GM23338 (cell line): ENCODE measurements at regions not wholly inside any gene's neighbourhood (a gene's known extent, or its start where the extent isn't known, plus 50 kb on each side); places are given as distances from the start of the nearest gene placed in this dataset.

Experiments used
- ATAC-seq: fragments of 200-7000 bp; cut with Tn5 transposase; 3 replicates; pipeline ENCODE4 v1.9.1; 2020
- DNase-seq: peaks from one replicate; pipeline ENCODE4 v3.0.0-alpha.2; 2015; ENCODE audit warnings: low spot score
- H2AFZ ChIP-seq: fragments of 200-600 bp; sonication (generic); 2 replicates; pipeline ENCODE4 v1.8.0; 2016; ENCODE audit warnings: antibody characterized with exemption, mild to moderate bottlenecking, moderate library complexity
- H3F3A ChIP-seq: fragments of 200-600 bp; sonication (generic); replicated peaks from 2 replicates; pipeline ENCODE4 v1.8.0; 2017; ENCODE audit warnings: antibody characterized with exemption, mixed run types, low read depth
- H3K27ac ChIP-seq: fragments of 200-600 bp; sonication (generic); 2 replicates; pipeline ENCODE4 v1.6.1; 2016; ENCODE audit warnings: low read depth
- H3K27me3 ChIP-seq: fragments of 200-600 bp; sonication (generic); 2 replicates; pipeline ENCODE4 v1.8.0; 2016; ENCODE audit warnings: mild to moderate bottlenecking, mixed run types, moderate library complexity; ENCODE audit not compliant: insufficient read depth
- H3K36me3 ChIP-seq: fragments of 200-600 bp; sonication (generic); 2 replicates; pipeline ENCODE4 v1.8.0; 2016; ENCODE audit warnings: mild to moderate bottlenecking; ENCODE audit not compliant: insufficient read depth
- H3K4me1 ChIP-seq: fragments of 200-600 bp; sonication (generic); 2 replicates; pipeline ENCODE4 v1.8.0; 2016; ENCODE audit warnings: mild to moderate bottlenecking, moderate library complexity; ENCODE audit not compliant: insufficient read depth
- H3K4me2 ChIP-seq: fragments of 200-600 bp; sonication (generic); 2 replicates; pipeline ENCODE4 v1.7.1; 2017; ENCODE audit warnings: mixed run types
- H3K4me3 ChIP-seq: fragments of 200-600 bp; sonication (generic); 2 replicates; pipeline ENCODE4 v1.6.1; 2016; ENCODE audit warnings: mixed run types
- H3K79me2 ChIP-seq: fragments of 200-600 bp; sonication (generic); replicated peaks from 2 replicates; pipeline ENCODE4 v1.8.0; 2017; ENCODE audit warnings: mild to moderate bottlenecking; ENCODE audit not compliant: insufficient read depth
- H3K9me2 ChIP-seq: fragments of 200-600 bp; sonication (generic); 2 replicates; pipeline ENCODE4 v1.8.0; 2017; ENCODE audit not compliant: insufficient read depth
- H4K20me1 ChIP-seq: fragments of 200-600 bp; sonication (generic); replicated peaks from 2 replicates; pipeline ENCODE4 v1.8.0; 2017; ENCODE audit warnings: mild to moderate bottlenecking; ENCODE audit not compliant: insufficient read depth
- H3K27ac Mint-ChIP-seq: 2 replicates; pipeline ENCODE4 v1.8.0; 2020; ENCODE audit warnings: inconsistent platforms, mild to moderate bottlenecking, moderate library complexity, mixed read lengths
- H3K27me3 Mint-ChIP-seq: 3 replicates; pipeline ENCODE4 v1.8.0; 2022; ENCODE audit warnings: low read depth, mild to moderate bottlenecking, moderate library complexity, mixed read lengths, inconsistent platforms; ENCODE audit not compliant: insufficient read depth, poor library complexity
- H3K36me3 Mint-ChIP-seq: 3 replicates; pipeline ENCODE4 v1.8.0; 2021; ENCODE audit warnings: low read depth, mild to moderate bottlenecking, inconsistent platforms, moderate library complexity, mixed read lengths
- H3K4me1 Mint-ChIP-seq: 3 replicates; pipeline ENCODE4 v1.8.0; 2020; ENCODE audit warnings: mild to moderate bottlenecking, inconsistent platforms, mixed read lengths
- H3K4me3 Mint-ChIP-seq: 3 replicates; pipeline ENCODE4 v1.8.0; 2021; ENCODE audit warnings: moderate library complexity, mild to moderate bottlenecking, inconsistent platforms, mixed read lengths
- H3K9me3 Mint-ChIP-seq: 3 replicates; pipeline ENCODE4 v1.8.0; 2020; ENCODE audit warnings: moderate library complexity, mild to moderate bottlenecking, inconsistent platforms, mixed read lengths
- CREB1 ChIP-seq: fragments of 250-450 bp; sonication (Bioruptor Pico); IDR thresholded peaks from 2 replicates; pipeline ENCODE4 v1.5.0; 2020; ENCODE audit warnings: low read depth, mild to moderate bottlenecking, moderate library complexity
- CTCF ChIP-seq, 2 experiments: fragments of 200-600 bp in 1 of 2; sonication (generic) in 1 of 2; conservative IDR thresholded peaks; 2 replicates each; pipeline versions ENCODE4 v1.5.1 to v1.6.1; 2016 to 2017; ENCODE audit warnings: antibody characterized with exemption in 2 of 2, low read depth in 2 of 2, mild to moderate bottlenecking in 2 of 2, moderate library complexity in 1 of 2
- ETS1 ChIP-seq: IDR thresholded peaks from 2 replicates; pipeline ENCODE4 v1.6.1; 2016; ENCODE audit warnings: antibody characterized with exemption
- EZH2 ChIP-seq: fragments of 200-600 bp; sonication (generic); IDR thresholded peaks from one replicate; pipeline ENCODE4 v1.8.0; 2017; ENCODE audit warnings: antibody characterized with exemption, mild to moderate bottlenecking, low read depth; ENCODE audit not compliant: unreplicated experiment
- NANOG ChIP-seq: IDR thresholded peaks from 2 replicates; pipeline ENCODE4 v1.6.1; 2016; ENCODE audit warnings: antibody characterized with exemption, borderline replicate concordance
- REST ChIP-seq: IDR thresholded peaks from one replicate; pipeline ENCODE4 v1.6.1; 2018; ENCODE audit warnings: antibody characterized with exemption; ENCODE audit not compliant: unreplicated experiment
- STAT1 ChIP-seq: IDR thresholded peaks from one replicate; pipeline ENCODE4 v1.6.1; 2016; ENCODE audit warnings: antibody characterized with exemption; ENCODE audit not compliant: unreplicated experiment
- ZNF331 ChIP-seq: fragments of 250-450 bp; sonication (Bioruptor Pico); IDR thresholded peaks from 2 replicates; pipeline ENCODE4 v1.5.0; 2020; ENCODE audit warnings: low read depth, mild to moderate bottlenecking, moderate library complexity
- ZNF462 ChIP-seq: fragments of 250-450 bp; sonication (Bioruptor Pico); IDR thresholded peaks from 2 replicates; pipeline ENCODE4 v1.5.0; 2020; ENCODE audit warnings: mild to moderate bottlenecking, moderate library complexity

- Mint-ChIP-seq H3K4me3 (no peak overlapping the region), H3K27me3 (peaks cover 5% of the 10 kb centered on the region), H3K36me3 (no peaks in the 10 kb centered on the region), H3K27ac (no peak overlapping the region), H3K4me1 (peaks cover 6% of the 10 kb centered on the region; the same call in 2 of the 3 replicates), H3K9me3 (no peaks in the 10 kb centered on the region; the same call in 2 of the 3 replicates)
- H3K4me2 ChIP-seq = no peak overlapping the region
- 0 out of 2 replicates have a peak, but pooled peaks cover 5% of the 10 kb centered on the region for H3K4me1 ChIP-seq
- no peak overlapping the region for H2AFZ ChIP-seq
- H3K27me3 ChIP-seq = no peaks in the 10 kb centered on the region
- no peak for TF ChIP-seq EZH2
- no peak for TF ChIP-seq ZNF331 (CRISPR knock-in tag)
- no peak for TF ChIP-seq CREB1 (CRISPR knock-in tag)
- TF ChIP-seq ETS1 = no peak
- no peaks in the 10 kb centered on the region for H3F3A ChIP-seq
- no peaks in the 10 kb centered on the region for H4K20me1 ChIP-seq
- H3K9me2 ChIP-seq = no peaks in the 10 kb centered on the region; the same call in 1 of the 2 replicates
- H3K4me3 ChIP-seq = no peak overlapping the region
- H3K27ac ChIP-seq = no peak overlapping the region
- H3K79me2 ChIP-seq = no peaks in the 10 kb centered on the region
- no peaks in the 10 kb centered on the region for H3K36me3 ChIP-seq
- ATAC-seq = no peak
- DNase-seq = no peak
Measured at GRCh38 chr11:10398525-10398924, 56.5 kb upstream of the AMPD3 start.

GRCh38 chr11:10400856-10401255 lies 54.2 kb upstream of the AMPD3 start:
- no peak overlapping the region for H3K27ac Mint-ChIP-seq
- H3K36me3 ChIP-seq = no peaks in the 10 kb centered on the region
- no peak for ATAC-seq
- no peak for TF ChIP-seq ZNF462 (CRISPR knock-in tag)
- no peak for TF ChIP-seq ZNF331 (CRISPR knock-in tag)
- TF ChIP-seq REST = no peak
- TF ChIP-seq CTCF (conservative IDR thresholded peaks at IDR 0.05; ENCODE audit: low read depth in 2 of 2) = no peak
- TF ChIP-seq EZH2 = no peak
- no peak for TF ChIP-seq STAT1
- TF ChIP-seq NANOG = no peak

More at GRCh38 chr11:10400856-10401255, 54.2 kb upstream of the AMPD3 start:
- no peaks in the 10 kb centered on the region for H3F3A ChIP-seq
- H3K4me3 ChIP-seq = no peak overlapping the region
- DNase-seq = no peak
- no peaks in the 10 kb centered on the region for H3K4me1 ChIP-seq
- Mint-ChIP-seq H3K27me3 (peaks cover 2% of the 10 kb centered on the region), H3K4me3 (no peak overlapping the region), H3K36me3 (no peaks in the 10 kb centered on the region), H3K9me3 (no peaks in the 10 kb centered on the region), H3K4me1 (peaks cover 3% of the 10 kb centered on the region; the same call in 2 of the 3 replicates)
- no peaks in the 10 kb centered on the region; the same call in 1 of the 2 replicates for H3K9me2 ChIP-seq
- no peaks in the 10 kb centered on the region for H4K20me1 ChIP-seq
- H3K4me2 ChIP-seq = no peak overlapping the region
- no peaks in the 10 kb centered on the region for H3K79me2 ChIP-seq
- H3K27me3 ChIP-seq = no peaks in the 10 kb centered on the region
- H3K27ac ChIP-seq = no peak overlapping the region
- H2AFZ ChIP-seq = peak overlapping the region; percentile 63
